Progenitor cell of endocrine pancreas (in vitro differentiated cells): ENCODE measurements at regions not wholly inside any gene's neighbourhood (a gene's known extent, or its start where the extent isn't known, plus 50 kb on each side); places are given as distances from the start of the nearest gene placed in this dataset.

Experiments used
- DNase-seq: peaks from one replicate; pipeline ENCODE4 v3.0.0; 2021; ENCODE audit warnings: low spot score; ENCODE audit not compliant: unreplicated experiment
- H3K27ac Mint-ChIP-seq: 2 replicates; pipeline ENCODE4 v1.8.0; 2021; ENCODE audit warnings: mild to moderate bottlenecking, moderate library complexity, mixed read lengths
- H3K27me3 Mint-ChIP-seq: 2 replicates; pipeline ENCODE4 v1.8.0; 2021; ENCODE audit warnings: mixed read lengths
- H3K36me3 Mint-ChIP-seq: 2 replicates; pipeline ENCODE4 v1.8.0; 2022; ENCODE audit warnings: mixed read lengths; ENCODE audit not compliant: insufficient read depth
- H3K4me1 Mint-ChIP-seq: 2 replicates; pipeline ENCODE4 v1.8.0; 2021; ENCODE audit warnings: low read depth, mixed read lengths
- H3K4me3 Mint-ChIP-seq: 2 replicates; pipeline ENCODE4 v1.8.0; 2021; ENCODE audit warnings: low read depth, mild to moderate bottlenecking, moderate library complexity, mixed read lengths
- H3K9me3 Mint-ChIP-seq: 2 replicates; pipeline ENCODE4 v1.8.0; 2021; ENCODE audit warnings: low read depth, mixed read lengths
- TF ChIP-seq, protein P1 (sequence below): fragments of 200-600 bp; sonication (generic); IDR thresholded peaks from one replicate; pipeline ENCODE4 v1.5.0; 2021; ENCODE audit warnings: antibody characterized with exemption, mild to moderate bottlenecking; ENCODE audit not compliant: unreplicated experiment

DNA sequence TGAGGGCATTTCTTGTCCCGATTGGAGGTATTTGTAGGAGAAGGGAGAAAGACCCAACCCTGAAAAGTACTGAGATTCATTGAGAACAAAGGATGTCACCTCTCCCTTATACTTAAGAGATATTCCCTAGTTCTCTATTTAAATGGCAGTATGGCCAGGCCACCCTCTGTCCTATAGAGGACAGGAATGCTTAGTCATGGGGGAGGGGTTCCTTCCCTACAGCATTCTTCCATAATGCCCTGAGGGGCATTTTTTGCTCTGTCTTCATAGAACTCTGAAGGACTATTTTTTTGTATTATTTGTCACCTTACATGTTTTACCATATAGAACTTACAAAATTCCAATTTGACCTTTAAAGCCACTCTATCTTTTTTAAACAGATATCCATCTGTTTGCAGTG, 176.3 kb downstream of the TMEM161B start:
- Mint-ChIP-seq H3K4me3 (no peak overlapping the region), H3K9me3 (no peaks in the 10 kb centered on the region), H3K36me3 (no peaks in the 10 kb centered on the region), H3K27ac (no peak overlapping the region), H3K27me3 (peaks cover 4% of the 10 kb centered on the region), H3K4me1 (peaks cover 2% of the 10 kb centered on the region)
- TF ChIP-seq, protein P1, sequence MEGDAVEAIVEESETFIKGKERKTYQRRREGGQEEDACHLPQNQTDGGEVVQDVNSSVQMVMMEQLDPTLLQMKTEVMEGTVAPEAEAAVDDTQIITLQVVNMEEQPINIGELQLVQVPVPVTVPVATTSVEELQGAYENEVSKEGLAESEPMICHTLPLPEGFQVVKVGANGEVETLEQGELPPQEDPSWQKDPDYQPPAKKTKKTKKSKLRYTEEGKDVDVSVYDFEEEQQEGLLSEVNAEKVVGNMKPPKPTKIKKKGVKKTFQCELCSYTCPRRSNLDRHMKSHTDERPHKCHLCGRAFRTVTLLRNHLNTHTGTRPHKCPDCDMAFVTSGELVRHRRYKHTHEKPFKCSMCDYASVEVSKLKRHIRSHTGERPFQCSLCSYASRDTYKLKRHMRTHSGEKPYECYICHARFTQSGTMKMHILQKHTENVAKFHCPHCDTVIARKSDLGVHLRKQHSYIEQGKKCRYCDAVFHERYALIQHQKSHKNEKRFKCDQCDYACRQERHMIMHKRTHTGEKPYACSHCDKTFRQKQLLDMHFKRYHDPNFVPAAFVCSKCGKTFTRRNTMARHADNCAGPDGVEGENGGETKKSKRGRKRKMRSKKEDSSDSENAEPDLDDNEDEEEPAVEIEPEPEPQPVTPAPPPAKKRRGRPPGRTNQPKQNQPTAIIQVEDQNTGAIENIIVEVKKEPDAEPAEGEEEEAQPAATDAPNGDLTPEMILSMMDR, result no peak
- no peak for DNase-seq

DNA sequence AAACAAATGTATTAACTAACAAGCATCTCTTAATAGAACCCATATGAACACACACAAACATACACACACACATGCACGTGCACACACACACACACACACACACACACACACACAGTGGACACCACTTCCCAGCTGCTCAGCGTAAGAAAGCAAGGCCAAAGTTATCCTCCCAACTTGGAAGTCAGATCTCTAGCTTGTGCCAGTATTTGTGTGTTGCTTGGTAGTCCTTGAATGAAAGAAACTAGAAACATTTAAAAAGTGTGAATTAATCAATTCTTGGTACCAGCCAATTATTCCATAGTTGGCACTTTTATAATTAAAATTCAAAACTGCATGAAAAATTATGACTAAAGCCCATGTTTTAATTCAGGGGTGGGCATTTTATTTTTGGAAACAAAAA, 178.1 kb downstream of the TMEM161B start:
- no peaks in the 10 kb centered on the region for H3K9me3 Mint-ChIP-seq

DNA sequence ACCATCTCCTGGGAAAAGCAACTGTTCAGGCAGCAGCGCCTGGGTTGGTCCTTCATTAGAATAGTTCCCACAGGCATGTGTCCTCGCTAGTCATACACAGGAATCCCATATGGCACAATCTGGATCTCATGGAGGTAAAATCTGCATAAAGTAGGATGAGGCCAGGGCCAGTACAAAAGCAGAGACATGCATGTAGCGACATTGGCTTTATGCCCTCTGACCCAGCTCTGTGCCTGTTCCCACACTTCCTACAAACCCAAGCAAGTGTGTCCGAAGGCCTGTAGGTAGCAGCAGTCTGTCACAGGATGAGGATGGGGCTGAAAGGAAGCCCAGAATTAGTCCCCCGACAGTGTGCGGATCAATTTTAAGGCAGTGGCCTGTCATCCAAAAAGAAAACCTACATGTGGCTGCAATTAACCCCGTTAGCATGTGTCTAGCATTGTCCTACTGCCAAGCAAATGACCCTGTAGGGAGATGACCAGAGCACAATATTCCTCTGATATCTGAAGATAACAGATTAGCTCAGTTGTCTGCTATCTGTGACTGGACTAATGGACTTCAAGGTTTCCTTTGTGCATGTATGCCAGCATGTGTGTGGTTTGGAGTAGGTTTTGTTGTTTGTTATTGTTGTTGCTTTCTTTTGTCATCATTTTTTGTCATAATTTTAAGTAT, 178.8 kb downstream of the TMEM161B start:
- TF ChIP-seq, protein P1, result no peak
- H3K27me3 Mint-ChIP-seq, result peaks cover 4% of the 10 kb centered on the region
- peaks cover 2% of the 10 kb centered on the region for H3K4me1 Mint-ChIP-seq
- no peaks in the 10 kb centered on the region for H3K36me3 Mint-ChIP-seq
- H3K4me3 Mint-ChIP-seq, result no peak overlapping the region
- no peak overlapping the region for H3K27ac Mint-ChIP-seq
- DNase-seq, result no peak
- no peaks in the 10 kb centered on the region for H3K9me3 Mint-ChIP-seq

More for the DNA sequence above, 178.1 kb downstream of the TMEM161B start:
- H3K4me3 Mint-ChIP-seq, result no peak overlapping the region
- peaks cover 4% of the 10 kb centered on the region for H3K27me3 Mint-ChIP-seq
- peaks cover 2% of the 10 kb centered on the region for H3K4me1 Mint-ChIP-seq
- no peak for DNase-seq
- no peak overlapping the region for H3K27ac Mint-ChIP-seq
- TF ChIP-seq, protein P1, result no peak
- no peaks in the 10 kb centered on the region for H3K36me3 Mint-ChIP-seq

DNA sequence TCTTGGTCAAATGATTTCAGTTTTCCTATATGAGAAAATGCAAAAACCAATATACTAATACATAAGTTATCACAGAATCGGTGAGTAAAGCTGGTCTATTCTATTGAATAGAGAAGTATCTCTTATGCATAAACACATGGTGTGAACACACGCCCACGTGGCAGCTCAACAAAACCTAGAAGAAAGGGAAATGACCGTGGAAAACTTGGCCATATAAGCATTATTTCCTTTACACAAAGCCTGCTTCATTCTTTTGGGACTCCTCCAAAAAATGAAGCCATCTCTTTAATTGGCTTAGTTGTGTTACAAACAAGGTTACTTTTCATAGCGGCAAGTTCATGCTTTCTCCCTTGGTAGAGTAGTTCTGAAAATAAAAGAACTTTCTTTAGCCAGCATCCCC, 183.2 kb downstream of the TMEM161B start:
- H3K27me3 Mint-ChIP-seq, result no peaks in the 10 kb centered on the region
- TF ChIP-seq, protein P1, result no peak
- H3K27ac Mint-ChIP-seq, result no peak overlapping the region
- peaks cover 2% of the 10 kb centered on the region for H3K4me1 Mint-ChIP-seq
- DNase-seq, result no peak
- no peaks in the 10 kb centered on the region for H3K36me3 Mint-ChIP-seq
- no peak overlapping the region for H3K4me3 Mint-ChIP-seq
- H3K9me3 Mint-ChIP-seq, result no peaks in the 10 kb centered on the region

DNA sequence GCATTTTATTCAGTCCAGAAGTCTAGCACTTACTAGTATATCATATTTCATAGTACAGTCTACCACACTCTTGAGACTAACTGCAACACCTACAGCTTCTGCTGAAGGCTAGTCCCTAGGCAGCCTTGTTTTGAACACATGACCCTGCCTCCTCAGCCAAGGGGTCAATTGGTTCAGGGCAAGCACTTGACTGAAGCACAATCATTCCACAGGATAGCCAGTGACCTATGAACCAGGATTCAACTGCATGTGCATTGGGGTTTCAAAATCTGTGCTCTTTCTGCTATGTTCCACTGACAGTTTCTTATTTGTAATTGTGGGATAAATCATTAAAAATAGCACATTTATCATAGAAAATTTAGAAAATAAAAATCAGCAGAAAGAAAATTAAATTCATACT, 186.8 kb downstream of the TMEM161B start:
- Mint-ChIP-seq H3K9me3 (peaks cover 12% of the 10 kb centered on the region), H3K4me3 (no peak overlapping the region), H3K27ac (no peak overlapping the region), H3K4me1 (no peaks in the 10 kb centered on the region), H3K27me3 (no peaks in the 10 kb centered on the region), H3K36me3 (no peaks in the 10 kb centered on the region)
- DNase-seq, result no peak
- TF ChIP-seq, protein P1, result no peak
